GM23338 (cell line): ENCODE measurements at regions not wholly inside any gene's neighbourhood (a gene's known extent, or its start where the extent isn't known, plus 50 kb on each side); places are given as distances from the start of the nearest gene placed in this dataset.

Source experiments
- ATAC-seq: fragments of 200-7000 bp; cut with Tn5 transposase; 3 replicates; pipeline ENCODE4 v1.9.1; 2020
- DNase-seq: peaks from one replicate; pipeline ENCODE4 v3.0.0-alpha.2; 2015; ENCODE audit warnings: low spot score
- H2AFZ ChIP-seq: fragments of 200-600 bp; sonication (generic); 2 replicates; pipeline ENCODE4 v1.8.0; 2016; ENCODE audit warnings: antibody characterized with exemption, mild to moderate bottlenecking, moderate library complexity
- H3F3A ChIP-seq: fragments of 200-600 bp; sonication (generic); replicated peaks from 2 replicates; pipeline ENCODE4 v1.8.0; 2017; ENCODE audit warnings: antibody characterized with exemption, mixed run types, low read depth
- H3K27ac ChIP-seq: fragments of 200-600 bp; sonication (generic); 2 replicates; pipeline ENCODE4 v1.6.1; 2016; ENCODE audit warnings: low read depth
- H3K27me3 ChIP-seq: fragments of 200-600 bp; sonication (generic); 2 replicates; pipeline ENCODE4 v1.8.0; 2016; ENCODE audit warnings: mild to moderate bottlenecking, mixed run types, moderate library complexity; ENCODE audit not compliant: insufficient read depth
- H3K36me3 ChIP-seq: fragments of 200-600 bp; sonication (generic); 2 replicates; pipeline ENCODE4 v1.8.0; 2016; ENCODE audit warnings: mild to moderate bottlenecking; ENCODE audit not compliant: insufficient read depth
- H3K4me1 ChIP-seq: fragments of 200-600 bp; sonication (generic); 2 replicates; pipeline ENCODE4 v1.8.0; 2016; ENCODE audit warnings: mild to moderate bottlenecking, moderate library complexity; ENCODE audit not compliant: insufficient read depth
- H3K4me2 ChIP-seq: fragments of 200-600 bp; sonication (generic); 2 replicates; pipeline ENCODE4 v1.7.1; 2017; ENCODE audit warnings: mixed run types
- H3K4me3 ChIP-seq: fragments of 200-600 bp; sonication (generic); 2 replicates; pipeline ENCODE4 v1.6.1; 2016; ENCODE audit warnings: mixed run types
- H3K79me2 ChIP-seq: fragments of 200-600 bp; sonication (generic); replicated peaks from 2 replicates; pipeline ENCODE4 v1.8.0; 2017; ENCODE audit warnings: mild to moderate bottlenecking; ENCODE audit not compliant: insufficient read depth
- H3K9me2 ChIP-seq: fragments of 200-600 bp; sonication (generic); 2 replicates; pipeline ENCODE4 v1.8.0; 2017; ENCODE audit not compliant: insufficient read depth
- H4K20me1 ChIP-seq: fragments of 200-600 bp; sonication (generic); replicated peaks from 2 replicates; pipeline ENCODE4 v1.8.0; 2017; ENCODE audit warnings: mild to moderate bottlenecking; ENCODE audit not compliant: insufficient read depth
- H3K27ac Mint-ChIP-seq: 2 replicates; pipeline ENCODE4 v1.8.0; 2020; ENCODE audit warnings: inconsistent platforms, mild to moderate bottlenecking, moderate library complexity, mixed read lengths
- H3K27me3 Mint-ChIP-seq: 3 replicates; pipeline ENCODE4 v1.8.0; 2022; ENCODE audit warnings: low read depth, mild to moderate bottlenecking, moderate library complexity, mixed read lengths, inconsistent platforms; ENCODE audit not compliant: insufficient read depth, poor library complexity
- H3K36me3 Mint-ChIP-seq: 3 replicates; pipeline ENCODE4 v1.8.0; 2021; ENCODE audit warnings: low read depth, mild to moderate bottlenecking, inconsistent platforms, moderate library complexity, mixed read lengths
- H3K4me1 Mint-ChIP-seq: 3 replicates; pipeline ENCODE4 v1.8.0; 2020; ENCODE audit warnings: mild to moderate bottlenecking, inconsistent platforms, mixed read lengths
- H3K4me3 Mint-ChIP-seq: 3 replicates; pipeline ENCODE4 v1.8.0; 2021; ENCODE audit warnings: moderate library complexity, mild to moderate bottlenecking, inconsistent platforms, mixed read lengths
- H3K9me3 Mint-ChIP-seq: 3 replicates; pipeline ENCODE4 v1.8.0; 2020; ENCODE audit warnings: moderate library complexity, mild to moderate bottlenecking, inconsistent platforms, mixed read lengths
- CREB1 ChIP-seq: fragments of 250-450 bp; sonication (Bioruptor Pico); IDR thresholded peaks from 2 replicates; pipeline ENCODE4 v1.5.0; 2020; ENCODE audit warnings: low read depth, mild to moderate bottlenecking, moderate library complexity
- ETS1 ChIP-seq: IDR thresholded peaks from 2 replicates; pipeline ENCODE4 v1.6.1; 2016; ENCODE audit warnings: antibody characterized with exemption
- EZH2 ChIP-seq: fragments of 200-600 bp; sonication (generic); IDR thresholded peaks from one replicate; pipeline ENCODE4 v1.8.0; 2017; ENCODE audit warnings: antibody characterized with exemption, mild to moderate bottlenecking, low read depth; ENCODE audit not compliant: unreplicated experiment
- JUNB ChIP-seq: IDR thresholded peaks from one replicate; pipeline ENCODE4 v1.6.1; 2016; ENCODE audit warnings: antibody characterized with exemption; ENCODE audit not compliant: unreplicated experiment
- NANOG ChIP-seq: IDR thresholded peaks from 2 replicates; pipeline ENCODE4 v1.6.1; 2016; ENCODE audit warnings: antibody characterized with exemption, borderline replicate concordance
- POLR2AphosphoS5 ChIP-seq: IDR thresholded peaks from 2 replicates; pipeline ENCODE4 v1.6.1; 2016; ENCODE audit warnings: antibody characterized with exemption, low read depth
- REST ChIP-seq: IDR thresholded peaks from one replicate; pipeline ENCODE4 v1.6.1; 2018; ENCODE audit warnings: antibody characterized with exemption; ENCODE audit not compliant: unreplicated experiment
- STAT1 ChIP-seq: IDR thresholded peaks from one replicate; pipeline ENCODE4 v1.6.1; 2016; ENCODE audit warnings: antibody characterized with exemption; ENCODE audit not compliant: unreplicated experiment
- ZNF331 ChIP-seq: fragments of 250-450 bp; sonication (Bioruptor Pico); IDR thresholded peaks from 2 replicates; pipeline ENCODE4 v1.5.0; 2020; ENCODE audit warnings: low read depth, mild to moderate bottlenecking, moderate library complexity
- TF ChIP-seq, protein P1 (sequence below), 2 experiments: fragments of 200-600 bp in 1 of 2; sonication (generic) in 1 of 2; conservative IDR thresholded peaks; 2 replicates each; pipeline versions ENCODE4 v1.5.1 to v1.6.1; 2016 to 2017; ENCODE audit warnings: antibody characterized with exemption in 2 of 2, low read depth in 2 of 2, mild to moderate bottlenecking in 2 of 2, moderate library complexity in 1 of 2

DNA sequence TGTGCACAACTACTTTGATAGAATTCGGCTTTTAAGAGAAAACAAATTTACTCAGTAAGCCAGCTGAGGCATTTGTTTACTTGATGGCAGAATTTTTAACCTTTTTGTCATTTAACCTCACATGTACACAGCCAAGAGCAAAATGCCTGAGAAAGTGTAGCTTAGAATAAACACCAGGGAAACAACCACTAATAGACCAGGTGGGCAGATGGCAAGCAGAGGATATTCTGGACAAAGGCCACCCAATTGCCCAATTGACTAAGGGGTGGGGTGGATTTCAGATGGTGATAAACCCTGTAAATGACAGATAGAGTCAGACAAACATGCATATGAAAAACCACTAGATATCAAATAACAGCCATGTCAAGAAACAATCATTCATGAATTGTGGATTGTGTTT is 190.7 kb upstream of the FBXL4 start (continued):
- TF ChIP-seq ETS1 (no peak), STAT1 (no peak)

- ATAC-seq (no peak), DNase-seq (no peak)
- H3K36me3 Mint-ChIP-seq, result peaks cover 4% of the 10 kb centered on the region; the same call in 1 of the 3 replicates
- H3F3A ChIP-seq, result no peaks in the 10 kb centered on the region
- no peaks in the 10 kb centered on the region for H4K20me1 ChIP-seq
- H3K9me2 ChIP-seq, result no peaks in the 10 kb centered on the region
- no peak overlapping the region for H2AFZ ChIP-seq
- peaks cover 17% of the 10 kb centered on the region for H3K4me1 Mint-ChIP-seq
- no peaks in the 10 kb centered on the region for H3K27me3 Mint-ChIP-seq
- H3K36me3 ChIP-seq, result no peaks in the 10 kb centered on the region
- H3K4me3 Mint-ChIP-seq, result no peak overlapping the region
- peaks cover 6% of the 10 kb centered on the region for H3K4me1 ChIP-seq
- no peak overlapping the region for H3K27ac Mint-ChIP-seq
- H3K27me3 ChIP-seq, result no peaks in the 10 kb centered on the region
- no peaks in the 10 kb centered on the region for H3K79me2 ChIP-seq
- H3K27ac ChIP-seq, result no peak overlapping the region
- TF ChIP-seq ETS1, result no peak
- no peak for TF ChIP-seq POLR2AphosphoS5
- no peak for TF ChIP-seq ZNF331 (CRISPR knock-in tag)
- no peak for TF ChIP-seq EZH2
- TF ChIP-seq NANOG, result no peak
- no peak for TF ChIP-seq REST
- TF ChIP-seq JUNB, result no peak
- TF ChIP-seq CREB1 (CRISPR knock-in tag), result no peak
- TF ChIP-seq, protein P1, sequence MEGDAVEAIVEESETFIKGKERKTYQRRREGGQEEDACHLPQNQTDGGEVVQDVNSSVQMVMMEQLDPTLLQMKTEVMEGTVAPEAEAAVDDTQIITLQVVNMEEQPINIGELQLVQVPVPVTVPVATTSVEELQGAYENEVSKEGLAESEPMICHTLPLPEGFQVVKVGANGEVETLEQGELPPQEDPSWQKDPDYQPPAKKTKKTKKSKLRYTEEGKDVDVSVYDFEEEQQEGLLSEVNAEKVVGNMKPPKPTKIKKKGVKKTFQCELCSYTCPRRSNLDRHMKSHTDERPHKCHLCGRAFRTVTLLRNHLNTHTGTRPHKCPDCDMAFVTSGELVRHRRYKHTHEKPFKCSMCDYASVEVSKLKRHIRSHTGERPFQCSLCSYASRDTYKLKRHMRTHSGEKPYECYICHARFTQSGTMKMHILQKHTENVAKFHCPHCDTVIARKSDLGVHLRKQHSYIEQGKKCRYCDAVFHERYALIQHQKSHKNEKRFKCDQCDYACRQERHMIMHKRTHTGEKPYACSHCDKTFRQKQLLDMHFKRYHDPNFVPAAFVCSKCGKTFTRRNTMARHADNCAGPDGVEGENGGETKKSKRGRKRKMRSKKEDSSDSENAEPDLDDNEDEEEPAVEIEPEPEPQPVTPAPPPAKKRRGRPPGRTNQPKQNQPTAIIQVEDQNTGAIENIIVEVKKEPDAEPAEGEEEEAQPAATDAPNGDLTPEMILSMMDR (conservative IDR thresholded peaks at IDR 0.05; ENCODE audit: low read depth in 2 of 2), result no peak
- H3K4me3 ChIP-seq, result no peak overlapping the region
- H3K4me2 ChIP-seq, result no peak overlapping the region
- H3K9me3 Mint-ChIP-seq, result peaks cover 15% of the 10 kb centered on the region; the same call in 2 of the 3 replicates
Measured at GRCh38 chr6:99137314-99137713, 189.6 kb upstream of the FBXL4 start.
